ENCODE measurements at regions not wholly inside any gene's neighbourhood (a gene's known extent, or its start where the extent isn't known, plus 50 kb on each side); places are given as distances from the start of the nearest gene placed in this dataset.

- H3K36me3 Mint-ChIP-seq = peaks cover 3% of the 10 kb centered on the region
- H3K27me3 Mint-ChIP-seq (ENCODE audit: low read depth) = no peaks in the 10 kb centered on the region
- H3K27ac Mint-ChIP-seq = no peak overlapping the region
- H3K4me1 Mint-ChIP-seq = peaks cover 2% of the 10 kb centered on the region
- DNase-seq (ENCODE audit: low spot score in 2 of 2, unreplicated experiment in 2 of 2) = no peak
- no peak overlapping the region for H3K4me3 Mint-ChIP-seq
- peaks cover 5% of the 10 kb centered on the region for H3K9me3 Mint-ChIP-seq
- TF ChIP-seq, protein P1, sequence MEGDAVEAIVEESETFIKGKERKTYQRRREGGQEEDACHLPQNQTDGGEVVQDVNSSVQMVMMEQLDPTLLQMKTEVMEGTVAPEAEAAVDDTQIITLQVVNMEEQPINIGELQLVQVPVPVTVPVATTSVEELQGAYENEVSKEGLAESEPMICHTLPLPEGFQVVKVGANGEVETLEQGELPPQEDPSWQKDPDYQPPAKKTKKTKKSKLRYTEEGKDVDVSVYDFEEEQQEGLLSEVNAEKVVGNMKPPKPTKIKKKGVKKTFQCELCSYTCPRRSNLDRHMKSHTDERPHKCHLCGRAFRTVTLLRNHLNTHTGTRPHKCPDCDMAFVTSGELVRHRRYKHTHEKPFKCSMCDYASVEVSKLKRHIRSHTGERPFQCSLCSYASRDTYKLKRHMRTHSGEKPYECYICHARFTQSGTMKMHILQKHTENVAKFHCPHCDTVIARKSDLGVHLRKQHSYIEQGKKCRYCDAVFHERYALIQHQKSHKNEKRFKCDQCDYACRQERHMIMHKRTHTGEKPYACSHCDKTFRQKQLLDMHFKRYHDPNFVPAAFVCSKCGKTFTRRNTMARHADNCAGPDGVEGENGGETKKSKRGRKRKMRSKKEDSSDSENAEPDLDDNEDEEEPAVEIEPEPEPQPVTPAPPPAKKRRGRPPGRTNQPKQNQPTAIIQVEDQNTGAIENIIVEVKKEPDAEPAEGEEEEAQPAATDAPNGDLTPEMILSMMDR (IDR thresholded peaks at IDR 0.05; ENCODE audit: unreplicated experiment) = no peak
Measured at GRCh38 chr2:172326211-172326509, 101.2 kb upstream of the ITGA6 start.

DNA sequence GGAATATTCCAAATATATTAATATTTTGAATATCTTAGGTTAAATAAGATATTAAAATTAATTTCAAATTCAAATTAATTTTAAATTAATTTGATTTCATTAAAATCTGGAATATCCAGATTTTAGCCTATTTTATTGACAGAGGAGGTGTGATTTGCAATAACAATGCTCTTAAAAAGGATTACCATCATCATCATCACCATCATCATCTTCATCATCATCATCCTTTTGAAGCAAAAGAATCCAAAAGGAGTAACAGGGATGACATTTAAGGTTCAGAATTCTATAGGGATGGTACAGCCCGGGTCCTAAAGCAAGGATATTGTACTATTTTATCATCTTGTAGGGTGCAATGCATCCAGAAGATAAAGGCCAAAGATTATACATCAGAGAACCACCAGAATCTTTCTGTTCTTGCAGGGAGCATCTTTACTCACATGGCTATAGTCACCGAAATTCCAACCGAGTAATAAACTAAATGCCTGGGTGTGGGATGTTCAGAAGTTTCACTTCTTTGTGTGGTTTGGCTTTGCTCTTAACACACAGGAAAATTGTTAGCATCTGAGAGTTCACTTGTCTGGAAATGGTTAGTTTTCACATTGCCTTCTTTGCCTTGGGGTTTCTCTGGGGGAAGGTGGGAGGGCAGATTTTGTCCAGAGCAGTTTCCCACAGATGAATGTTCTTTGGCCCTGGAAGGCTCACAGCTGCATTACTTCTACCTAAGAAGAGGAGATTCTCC lies 99.1 kb upstream of the ITGA6 start:
- Mint-ChIP-seq H3K4me3 (no peak overlapping the region), H3K36me3 (no peaks in the 10 kb centered on the region), H3K27me3 (ENCODE audit: low read depth) (no peaks in the 10 kb centered on the region), H3K9me3 (no peaks in the 10 kb centered on the region), H3K4me1 (peaks cover 2% of the 10 kb centered on the region), H3K27ac (no peak overlapping the region)
- TF ChIP-seq, protein P1 (IDR thresholded peaks at IDR 0.05; ENCODE audit: unreplicated experiment) = no peak
- DNase-seq (ENCODE audit: low spot score in 2 of 2, unreplicated experiment in 2 of 2) = no peak

- Mint-ChIP-seq H3K27ac (no peak overlapping the region), H3K4me3 (no peak overlapping the region), H3K36me3 (no peaks in the 10 kb centered on the region), H3K4me1 (peaks cover 6% of the 10 kb centered on the region), H3K27me3 (ENCODE audit: low read depth) (no peaks in the 10 kb centered on the region), H3K9me3 (no peaks in the 10 kb centered on the region)
- DNase-seq (ENCODE audit: low spot score in 2 of 2, unreplicated experiment in 2 of 2) = no peak
- TF ChIP-seq, protein P1 (IDR thresholded peaks at IDR 0.05; ENCODE audit: unreplicated experiment) = no peak
Measured at GRCh38 chr2:172329416-172329773, 98.0 kb upstream of the ITGA6 start.

DNA sequence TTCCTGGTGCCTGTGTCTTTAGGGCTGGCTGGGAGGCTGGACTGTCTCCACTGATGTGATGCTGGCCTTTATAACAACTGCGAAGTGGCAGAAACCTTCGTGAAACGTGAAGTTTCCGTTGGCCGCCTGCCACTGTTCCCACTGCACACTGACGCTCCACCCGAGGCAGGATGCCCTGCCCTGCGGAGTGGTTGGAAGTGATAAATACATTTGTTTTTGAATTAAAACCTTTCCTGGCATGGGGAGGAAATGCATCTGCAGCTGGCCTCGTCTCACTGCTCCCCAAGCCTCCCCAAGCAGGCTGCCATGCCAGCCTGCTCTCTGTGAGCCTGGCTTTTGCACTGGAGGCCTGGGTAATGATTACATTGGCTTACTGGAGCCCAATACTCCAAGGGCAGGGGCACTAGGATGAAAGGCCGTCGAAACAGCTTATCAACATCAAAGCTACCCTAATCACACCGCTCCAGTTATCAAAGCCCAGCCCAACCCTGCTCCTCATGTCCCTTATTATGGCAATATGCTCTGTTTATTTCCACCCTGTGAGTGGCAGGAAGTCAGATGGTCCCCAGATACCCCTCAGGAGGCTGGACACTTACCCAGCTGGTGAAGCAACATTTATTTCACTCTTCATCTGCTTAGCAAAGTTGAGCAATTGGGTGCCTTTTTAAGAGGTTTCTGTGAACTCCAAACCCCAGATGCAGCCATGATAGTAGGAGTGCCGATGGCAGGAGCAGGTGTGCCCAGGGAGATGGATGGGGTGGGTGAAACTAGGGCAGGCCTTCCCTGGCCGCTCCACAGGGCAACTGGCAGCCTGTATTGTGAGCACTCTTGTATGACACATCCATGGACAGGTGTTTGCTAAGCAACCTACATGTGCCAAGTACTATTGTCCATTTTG lies 97.4 kb upstream of the ITGA6 start:
- DNase-seq (ENCODE audit: low spot score in 2 of 2, unreplicated experiment in 2 of 2) = no peak
- Mint-ChIP-seq H3K9me3 (no peaks in the 10 kb centered on the region), H3K4me1 (peaks cover 6% of the 10 kb centered on the region), H3K27ac (no peak overlapping the region), H3K36me3 (no peaks in the 10 kb centered on the region), H3K27me3 (ENCODE audit: low read depth) (no peaks in the 10 kb centered on the region), H3K4me3 (no peak overlapping the region)
- TF ChIP-seq, protein P1 (IDR thresholded peaks at IDR 0.05; ENCODE audit: unreplicated experiment) = no peak

DNA sequence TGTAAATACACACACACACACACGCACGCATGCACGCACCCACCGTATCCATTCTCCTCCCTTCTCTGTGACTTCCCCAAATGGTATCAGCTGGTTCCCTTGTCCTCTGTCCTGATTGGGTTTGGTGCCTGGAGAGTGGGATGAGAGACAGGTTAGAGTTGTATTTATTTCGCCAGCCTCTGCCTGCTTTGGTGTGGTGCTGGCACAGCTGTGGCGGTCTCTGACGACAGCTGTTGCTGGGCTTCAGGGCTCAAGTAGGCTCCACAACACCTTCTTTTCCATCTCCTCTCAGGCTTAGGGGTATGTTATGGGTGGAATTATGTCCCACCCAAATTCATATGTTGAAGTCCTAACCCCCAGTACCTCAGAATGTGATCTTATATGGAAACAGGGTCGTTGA lies 94.9 kb upstream of the ITGA6 start:
- no peaks in the 10 kb centered on the region for H3K9me3 Mint-ChIP-seq
- TF ChIP-seq, protein P1 (IDR thresholded peaks at IDR 0.05; ENCODE audit: unreplicated experiment) = no peak
- no peak for DNase-seq (ENCODE audit: low spot score in 2 of 2, unreplicated experiment in 2 of 2)
- no peaks in the 10 kb centered on the region for H3K36me3 Mint-ChIP-seq
- H3K4me3 Mint-ChIP-seq = no peak overlapping the region
- H3K4me1 Mint-ChIP-seq = peaks cover 4% of the 10 kb centered on the region
- H3K27ac Mint-ChIP-seq = no peak overlapping the region
- H3K27me3 Mint-ChIP-seq (ENCODE audit: low read depth) = no peaks in the 10 kb centered on the region
